ENCODE measurements at regions not wholly inside any gene's neighbourhood (a gene's known extent, or its start where the extent isn't known, plus 50 kb on each side); places are given as distances from the start of the nearest gene placed in this dataset.

GRCh38 chr14:51539571-51540037 is 112.1 kb upstream of the FRMD6 start:
- TF ChIP-seq HDAC2 (IDR thresholded peaks at IDR 0.05; ENCODE audit: borderline replicate concordance in 1 of 2, low read depth in 2 of 2, low read length in 2 of 2) (no peak), HDAC6 (IDR thresholded peaks at IDR 0.05; ENCODE audit: low read depth, low read length) (no peak), EGR1 (IDR thresholded peaks at IDR 0.05; ENCODE audit: borderline replicate concordance, low read depth, low read length) (no peak), ZNF274 (IDR thresholded peaks at IDR 0.05; ENCODE audit: borderline replicate concordance, extremely low read depth, low read length) (no peak), CEBPB (IDR thresholded peaks at IDR 0.05; ENCODE audit: low read depth, low read length) (no peak), CTCF (IDR thresholded peaks at IDR 0.05; ENCODE audit: control extremely low read depth in 1 of 3, insufficient read depth in 1 of 3, low read depth in 1 of 3, low read length in 3 of 3) (no peak), POLR2AphosphoS5 (IDR thresholded peaks at IDR 0.05; ENCODE audit: low read depth, low read length) (no peak), TAF1 (IDR thresholded peaks at IDR 0.05; ENCODE audit: low read depth, low read length) (no peak), EZH2 (IDR thresholded peaks at IDR 0.05; ENCODE audit: low read depth, low read length, severe bottlenecking) (no peak), SIX5 (IDR thresholded peaks at IDR 0.05; ENCODE audit: low read depth, low read length) (no peak), ATF2 (IDR thresholded peaks at IDR 0.05; ENCODE audit: low read length) (no peak)

Measured in H1 (cell line).